Motor neuron (in vitro differentiated cells): ENCODE measurements at regions not wholly inside any gene's neighbourhood (a gene's known extent, or its start where the extent isn't known, plus 50 kb on each side); places are given as distances from the start of the nearest gene placed in this dataset.
A peak's percentile ranks its signal among the peaks of the same experiment; 100 is the strongest.
"Not testable (repeated sequence)": the region's sequence is repeated elsewhere in the genome, so short reads cannot be mapped to it uniquely, and the experiment has no call there.

ENCODE experiments used
- ATAC-seq, 8 experiments: fragments of 200-7000 bp; cut with Tn5 transposase; replicated peaks in 6 of 8; 2 replicates each; pipeline ENCODE4 v1.8.0; 2021; ENCODE audit warnings: mild to moderate bottlenecking in 8 of 8, moderate library complexity in 8 of 8
- H3K27ac ChIP-seq, 2 donors: fragments of 250-450 bp; sonication (Bioruptor Pico); 2 replicates each; pipeline ENCODE4 v1.9.0; 2021; ENCODE audit warnings: antibody characterized with exemption in 2 of 2, mild to moderate bottlenecking in 2 of 2, moderate library complexity in 1 of 2
- H3K4me1 ChIP-seq, 2 donors: fragments of 250-450 bp; sonication (Bioruptor Pico); replicated peaks in 1 of 2; 2 replicates each; pipeline ENCODE4 v1.6.1; 2021; ENCODE audit warnings: antibody characterized with exemption in 2 of 2, mild to moderate bottlenecking in 2 of 2, moderate library complexity in 1 of 2
- H3K4me3 ChIP-seq, 5 donors: fragments of 250-450 bp; sonication (Bioruptor Pico); 2 replicates each; pipeline ENCODE4 v1.9.0; 2021; ENCODE audit warnings: antibody characterized with exemption in 5 of 5, mild to moderate bottlenecking in 5 of 5, moderate library complexity in 4 of 5
- WGBS, 10 experiments: fragments of 450-650 bp; shearing (Covaris generic); methylation state at CpG; one replicate each; pipeline ENCODE4 v1.0.0; 2022; 5-methylcytosine and 5-hydroxymethylcytosine counted together
- in situ Hi-C, 9 experiments: fragments of 400-800 bp; cut with MboI; loops; one replicate each; pipeline ENCODE4 v1.15.0; 2021; ENCODE audit warnings: low sequenced_read_pairs in 9 of 9, low pct_unique_long_range_greater_than_20kb in 2 of 9; ENCODE audit not compliant: unreplicated experiment in 9 of 9

- Histone ChIP-seq H3K27ac (no peak overlapping the region), H3K4me3 (no peak overlapping the region), H3K4me1 (no peaks in the 10 kb centered on the region)
- WGBS, 10 experiments = 28 to 98% (median 87%) methylated on average over 2 to 8 of the region's 9 CpGs
- no peak for ATAC-seq
- in situ Hi-C loops = no loop called here
These were observed 157.2 kb downstream of the SOD2 start for GRCh38 chr6:159535656-159536350.

- in situ Hi-C loops = no loop called here
- H3K4me3 ChIP-seq = no peak overlapping the region
- ATAC-seq = peak in 3 of 8 experiments; percentile 40 to 86 (median 78)
- no peak overlapping the region for H3K27ac ChIP-seq
- H3K4me1 ChIP-seq = no peaks in the 10 kb centered on the region
- WGBS, 10 experiments = 0 to 53% (median 30%) methylated on average over 1 to 6 of the region's 6 CpGs; no CpG with 5 or more reads in 1 of the 10 experiments
These were observed 159.5 kb downstream of the SOD2 start for GRCh38 chr6:159533568-159533967.

- H3K27ac ChIP-seq = no peak overlapping the region
- 13 to 86% (median 58%) methylated on average over 1 of the region's 1 CpG; no CpG with 5 or more reads in 2 of the 10 experiments for WGBS, 10 experiments
- in situ Hi-C loops = no loop called here
- H3K4me3 ChIP-seq = no peak overlapping the region
- H3K4me1 ChIP-seq = no peaks in the 10 kb centered on the region
- no peak for ATAC-seq
These were observed 160.0 kb downstream of the SOD2 start for GRCh38 chr6:159533016-159533415.

DNA sequence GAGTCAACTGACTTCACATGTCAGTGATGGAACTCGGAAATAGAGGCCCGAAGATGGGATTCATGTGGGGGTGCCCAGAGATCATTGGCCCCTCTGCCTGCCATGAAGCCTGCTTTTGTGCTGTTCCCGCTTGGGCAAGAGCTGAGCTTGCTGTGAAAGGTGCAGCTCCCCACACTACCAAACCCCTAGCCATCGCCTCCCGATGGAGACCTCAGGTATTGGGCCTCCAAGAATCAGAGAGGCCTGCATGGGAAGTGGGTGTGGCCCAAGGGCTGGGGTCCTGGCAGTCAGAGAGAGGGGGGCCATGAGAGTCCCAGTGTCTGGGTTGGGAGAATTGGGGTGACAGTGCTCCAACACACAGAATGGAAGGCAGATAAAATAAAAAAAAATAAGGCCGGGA lies 160.9 kb downstream of the SOD2 start:
- no peak overlapping the region for H3K4me3 ChIP-seq
- no peaks in the 10 kb centered on the region for H3K4me1 ChIP-seq
- no peak for ATAC-seq
- WGBS, 10 experiments = 73 to 100% (median 93%) methylated on average over 1 to 4 of the region's 6 CpGs; no CpG with 5 or more reads in 3 of the 10 experiments
- no peak overlapping the region for H3K27ac ChIP-seq
- in situ Hi-C loops = no loop called here

DNA sequence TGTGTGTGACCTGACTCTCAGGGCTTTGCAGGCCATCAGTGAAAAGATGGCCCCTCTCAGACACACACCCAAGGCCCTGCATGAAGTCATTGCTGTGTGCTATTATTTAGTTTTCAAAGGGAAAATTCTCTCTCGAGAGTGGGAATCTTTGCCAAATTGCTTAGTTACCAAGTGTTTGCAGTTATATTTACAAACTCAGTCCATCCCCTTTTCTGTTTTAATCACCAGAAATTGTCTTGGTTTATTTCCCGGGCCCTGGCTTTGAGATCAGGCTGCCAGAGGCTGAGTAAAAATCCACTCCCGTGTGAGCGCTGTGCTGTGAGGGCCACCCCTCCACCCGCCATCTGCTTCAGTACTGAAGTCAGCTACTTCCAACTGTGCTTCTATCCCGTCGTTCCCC lies 163.1 kb downstream of the SOD2 start:
- no peaks in the 10 kb centered on the region for H3K4me1 ChIP-seq
- H3K4me3 ChIP-seq = no peak overlapping the region
- ATAC-seq = peak in 4 of 8 experiments; percentile 48 to 89 (median 50)
- in situ Hi-C loops = no loop called here
- WGBS, 10 experiments = 0 to 96% (median 47%) methylated on average over 2 to 7 of the region's 7 CpGs; no CpG with 5 or more reads in 3 of the 10 experiments
- no peak overlapping the region for H3K27ac ChIP-seq

- Histone ChIP-seq H3K27ac (no peak overlapping the region), H3K4me1 (no peaks in the 10 kb centered on the region), H3K4me3 (no peak overlapping the region)
- in situ Hi-C loops = no loop called here
- ATAC-seq = no peak
- 29 to 91% (median 89%) methylated on average over 1 of the region's 1 CpG; no CpG with 5 or more reads in 6 of the 10 experiments for WGBS, 10 experiments
These were observed 165.7 kb downstream of the SOD2 start for GRCh38 chr6:159527351-159527750.

- 64 to 100% (median 92%) methylated on average over 1 to 7 of the region's 9 CpGs for WGBS, 10 experiments
These were observed 167.5 kb downstream of the SOD2 start for GRCh38 chr6:159525445-159526025.

DNA sequence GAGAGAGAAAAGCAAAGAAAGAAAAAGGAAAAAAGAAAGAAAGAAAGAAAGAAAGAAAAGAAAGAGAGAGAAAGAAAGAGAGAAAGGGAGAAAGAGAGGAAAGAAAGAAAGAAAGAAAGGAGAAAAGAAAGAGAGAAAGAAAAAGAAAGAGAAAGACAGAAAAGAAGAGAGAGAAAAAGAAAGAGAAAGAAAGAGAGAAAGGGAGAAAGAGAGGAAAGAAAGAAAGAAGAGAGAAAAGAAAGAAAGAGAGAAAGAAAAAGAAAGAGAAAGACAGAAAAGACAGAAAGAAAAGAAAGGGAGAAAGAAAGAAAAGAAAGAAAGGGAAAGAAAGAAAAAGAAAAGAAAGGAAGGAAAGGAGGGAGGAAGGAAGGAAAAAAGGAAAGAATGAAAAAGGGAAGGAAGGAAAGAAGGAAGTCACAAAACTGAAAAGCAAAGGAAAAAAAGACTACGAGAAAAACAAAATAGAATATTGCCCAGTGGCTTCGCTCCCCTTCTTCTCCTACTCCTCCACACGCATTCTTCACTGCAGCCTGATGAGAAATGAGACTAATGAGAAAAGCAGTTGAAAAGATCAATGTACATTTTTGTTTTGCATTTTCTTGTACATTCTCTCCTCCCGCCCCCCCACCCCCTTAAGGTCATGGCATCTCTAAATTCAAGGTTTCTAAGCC lies 170.0 kb downstream of the SOD2 start:
- Histone ChIP-seq H3K4me1 (no peaks in the 10 kb centered on the region), H3K27ac (no peak overlapping the region), H3K4me3 (no peak overlapping the region)
- 23 to 94% (median 81%) methylated on average over 2 to 4 of the region's 4 CpGs; no CpG with 5 or more reads in 1 of the 10 experiments for WGBS, 10 experiments
- in situ Hi-C loops = no loop called here
- ATAC-seq = no peak

More at GRCh38 chr6:159525445-159526025, 167.5 kb downstream of the SOD2 start:
- Histone ChIP-seq H3K4me1 (no peaks in the 10 kb centered on the region), H3K27ac (no peak overlapping the region), H3K4me3 (no peak overlapping the region)
- peak in 1 of 8 experiments; percentile 36 for ATAC-seq
- in situ Hi-C loops = no loop called here

DNA sequence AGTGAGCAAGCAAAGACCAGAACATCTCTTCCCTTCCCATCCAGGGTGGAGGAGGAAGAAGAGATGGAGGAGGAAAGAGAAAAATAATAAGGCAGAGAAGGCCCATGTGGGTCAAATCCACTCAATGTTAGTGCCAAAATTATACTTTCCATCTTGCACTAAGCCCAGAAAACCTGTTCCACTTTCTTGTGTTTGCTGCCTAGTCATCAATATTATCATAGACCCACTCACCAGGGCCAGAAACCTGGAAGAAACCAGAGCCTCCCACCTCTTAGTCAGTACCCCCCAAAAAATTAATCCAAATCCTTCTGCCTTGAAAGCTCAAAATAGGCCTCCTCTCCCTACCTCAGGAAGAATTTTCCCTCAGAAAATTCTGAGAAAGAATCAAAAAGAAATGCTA lies 171.1 kb downstream of the SOD2 start:
- Histone ChIP-seq H3K4me3 (no peak overlapping the region), H3K27ac (no peak overlapping the region), H3K4me1 (no peaks in the 10 kb centered on the region)
- in situ Hi-C loops = no loop called here
- no peak for ATAC-seq

GRCh38 chr6:159520002-159520401 lies 173.0 kb downstream of the SOD2 start:
- H3K4me1 ChIP-seq = no peaks in the 10 kb centered on the region
- no peak overlapping the region for H3K27ac ChIP-seq
- ATAC-seq = no peak
- in situ Hi-C loops = no loop called here
- H3K4me3 ChIP-seq = no peak overlapping the region

DNA sequence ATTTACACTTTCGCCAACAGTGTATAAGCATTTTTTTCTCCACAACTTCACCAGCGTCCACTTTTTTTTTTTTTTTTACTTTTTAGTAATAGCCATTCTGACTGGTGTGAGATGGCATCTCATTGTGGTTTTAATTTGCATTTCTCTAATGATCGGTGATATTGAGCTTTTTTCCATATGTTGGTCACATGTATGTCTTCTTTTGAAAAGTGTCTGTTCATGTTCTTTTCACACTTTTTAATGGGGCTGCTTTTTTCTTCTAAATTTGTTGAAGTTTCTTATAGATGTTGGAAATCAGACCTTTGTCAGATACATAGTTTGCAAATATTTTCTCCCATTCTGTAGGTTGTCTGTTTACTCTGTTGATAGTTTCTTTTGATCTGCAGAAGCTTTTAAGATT lies 177.2 kb downstream of the SOD2 start:
- in situ Hi-C loops = not testable (repeated sequence)
- WGBS, 10 experiments = 0 to 93% (median 75%) methylated on average over 1 to 3 of the region's 3 CpGs; no CpG with 5 or more reads in 1 of the 10 experiments

GRCh38 chr6:159513914-159514313 lies 179.1 kb downstream of the SOD2 start:
- Histone ChIP-seq H3K4me3 (no peak overlapping the region), H3K4me1 (no peaks in the 10 kb centered on the region), H3K27ac (no peak overlapping the region)
- ATAC-seq = no peak
- in situ Hi-C loops = no loop called here
- 0 to 57% (median 20%) methylated on average over 1 to 2 of the region's 2 CpGs; no CpG with 5 or more reads in 3 of the 10 experiments for WGBS, 10 experiments

More for the DNA sequence above, 177.2 kb downstream of the SOD2 start:
- H3K27ac ChIP-seq, H3K4me3 ChIP-seq, H3K4me1 ChIP-seq, ATAC-seq: not testable (repeated sequence)

DNA sequence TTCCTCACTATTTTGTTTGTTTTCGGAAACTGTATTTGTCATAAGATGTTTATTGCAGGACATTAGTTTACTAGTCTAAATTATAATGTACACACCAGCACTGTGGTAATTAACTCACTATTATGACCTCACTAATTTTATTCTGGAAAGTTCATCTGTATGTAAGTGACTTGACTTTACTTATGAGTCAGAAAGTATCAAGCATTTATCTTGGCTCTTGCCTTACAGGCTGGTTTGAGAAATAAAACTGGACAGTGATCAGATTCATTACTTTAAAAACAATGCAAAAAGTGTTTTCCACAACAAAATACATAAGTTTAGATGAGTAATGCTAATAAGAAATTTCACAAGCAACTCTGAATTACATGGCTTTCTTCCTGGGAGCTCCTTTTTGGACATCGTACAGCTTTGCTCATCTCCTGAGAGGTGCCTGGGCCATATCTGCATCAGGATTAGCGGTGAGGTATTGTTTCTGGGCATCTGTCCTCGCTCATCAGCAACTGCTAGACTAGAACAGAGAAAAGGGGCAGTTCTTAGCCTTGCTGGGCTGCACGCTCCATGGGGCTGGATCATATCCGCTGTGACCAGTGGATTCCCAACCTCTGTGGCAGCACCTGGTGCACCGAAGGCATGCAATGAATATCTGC lies 179.8 kb downstream of the SOD2 start:
- WGBS, 10 experiments = 66 to 100% (median 93%) methylated on average over 1 to 5 of the region's 7 CpGs
- in situ Hi-C loops = no loop called here
- ATAC-seq = no peak

More for the DNA sequence above, 179.8 kb downstream of the SOD2 start:
- Histone ChIP-seq H3K27ac (no peak overlapping the region), H3K4me3 (no peak overlapping the region), H3K4me1 (no peaks in the 10 kb centered on the region)
